A549 (cell line): ENCODE measurements at regions not wholly inside any gene's neighbourhood (a gene's known extent, or its start where the extent isn't known, plus 50 kb on each side); places are given as distances from the start of the nearest gene placed in this dataset.

ENCODE experiments used
- ATAC-seq, 2 experiments: fragments of 200-7000 bp in 1 of 2; fragments of >200 bp in 1 of 2; cut with Nextera tagmentation in 1 of 2; cut with Tn5 transposase in 1 of 2; 3 replicates each; pipeline versions ENCODE4 v1.8.0 to v1.9.1; 2018 to 2020; ENCODE audit warnings: mild to moderate bottlenecking in 1 of 2, moderate library complexity in 1 of 2
- CTCF ChIA-PET: fragments of 300-600 bp; sonication (Branson Sonifier 250); formaldehyde crosslinking; extraction: SDS; loops from one replicate; lab custom pipeline; 2021; ENCODE audit warnings: antibody characterized with exemption, inconsistent platforms; lab: Yijun Ruan, JAX
- POLR2A ChIA-PET: fragments of 350-600 bp; formaldehyde crosslinking; extraction: SDS; loops from one replicate; lab custom pipeline; 2021; ENCODE audit warnings: antibody characterized with exemption, inconsistent platforms; lab: Yijun Ruan, JAX
- DNase-seq, 2 experiments: peaks; one replicate each; pipeline versions ENCODE4 v3.0.0 to v3.0.0-alpha.2; 2011 to 2016; ENCODE audit warnings: low read depth in 1 of 2, low spot score in 1 of 2
- FAIRE-seq: peaks from 2 replicates; lab custom pipeline; 2011; peaks lifted over from hg19 to GRCh38; lab: Jason Lieb, UNC
- H3K27ac ChIP-seq, 2 experiments: fragments of >200 bp; sonication (Bioruptor Twin); formaldehyde crosslinking; 3 replicates each; pipeline ENCODE4 v1.5.1; 2016 to 2017
- H3K4me1 ChIP-seq: fragments of >200 bp; sonication (Bioruptor Twin); formaldehyde crosslinking; 3 replicates; pipeline ENCODE4 v1.6.1; 2016
- H3K4me2 ChIP-seq: fragments of >200 bp; sonication (Bioruptor Twin); formaldehyde crosslinking; 3 replicates; pipeline ENCODE4 v1.6.1; 2016
- H3K4me3 ChIP-seq: fragments of >200 bp; sonication (Bioruptor Twin); formaldehyde crosslinking; 3 replicates; pipeline ENCODE4 v1.5.1; 2016
- H3K9me3 ChIP-seq: fragments of >200 bp; sonication (Bioruptor Twin); formaldehyde crosslinking; 3 replicates; pipeline ENCODE4 v1.6.1; 2016
- CBX2 ChIP-seq: fragments of 200-600 bp; sonication (generic); IDR thresholded peaks from 2 replicates; pipeline ENCODE4 v1.6.1; 2016; ENCODE audit warnings: low read depth, mild to moderate bottlenecking, borderline replicate concordance
- EHMT2 ChIP-seq: fragments of 200-600 bp; sonication (generic); IDR thresholded peaks from 2 replicates; pipeline ENCODE4 v1.6.1; 2016; ENCODE audit warnings: antibody characterized with exemption, low read depth, mild to moderate bottlenecking, moderate library complexity
- ELK1 ChIP-seq: fragments of 150-350 bp; IDR thresholded peaks from 2 replicates; pipeline ENCODE4 v1.6.1; 2014; ENCODE audit warnings: low read depth, mild to moderate bottlenecking, low read length
- EP300 ChIP-seq, 2 experiments: fragments of >200 bp; sonication (Bioruptor Twin); formaldehyde crosslinking; IDR thresholded peaks; 2 replicates in 1 of 2; 3 replicates in 1 of 2; pipeline ENCODE4 v1.6.1; 2016 to 2017
- ESRRA ChIP-seq: fragments of 150-350 bp; IDR thresholded peaks from 2 replicates; pipeline ENCODE4 v1.6.1; 2014; ENCODE audit warnings: mild to moderate bottlenecking, low read length, borderline replicate concordance
- FOSL2 ChIP-seq, 2 experiments: fragments of 450-650 bp in 1 of 2; fragments of >200 bp in 1 of 2; sonication (Bioruptor Twin) in 1 of 2; formaldehyde crosslinking; IDR thresholded peaks; 2 replicates each; pipeline versions ENCODE4 v1.5.0 to v1.6.1; 2016 to 2020; ENCODE audit warnings: mild to moderate bottlenecking in 1 of 2, moderate library complexity in 1 of 2
- FOXS1 ChIP-seq: fragments of 250-450 bp; sonication (Bioruptor Pico); IDR thresholded peaks from 2 replicates; pipeline ENCODE4 v1.5.0; 2020; ENCODE audit warnings: mild to moderate bottlenecking, moderate library complexity
- HDAC2 ChIP-seq: fragments of 200-600 bp; sonication (generic); IDR thresholded peaks from 2 replicates; pipeline ENCODE4 v1.6.1; 2016
- HOXA7 ChIP-seq: fragments of 250-450 bp; sonication (Bioruptor Pico); IDR thresholded peaks from 2 replicates; pipeline ENCODE4 v1.5.0; 2020; ENCODE audit warnings: mild to moderate bottlenecking, moderate library complexity
- HOXB5 ChIP-seq: fragments of 250-450 bp; sonication (Bioruptor Pico); IDR thresholded peaks from 2 replicates; pipeline ENCODE4 v1.5.0; 2020; ENCODE audit warnings: mild to moderate bottlenecking, moderate library complexity
- KDM1A ChIP-seq: fragments of 200-600 bp; sonication (generic); IDR thresholded peaks from 2 replicates; pipeline ENCODE4 v1.6.1; 2016; ENCODE audit warnings: low read depth, mild to moderate bottlenecking
- MAX ChIP-seq: IDR thresholded peaks from 2 replicates; pipeline ENCODE4 v1.6.1; 2012
- MAZ ChIP-seq: fragments of 150-350 bp; IDR thresholded peaks from 2 replicates; pipeline ENCODE4 v1.6.1; 2014; ENCODE audit warnings: antibody characterized with exemption, low read depth, low read length, borderline replicate concordance
- NFE2L2 ChIP-seq: fragments of 150-350 bp; conservative IDR thresholded peaks from 2 replicates; pipeline ENCODE4 v1.6.1; 2014; ENCODE audit warnings: low read length
- POLR2A ChIP-seq: IDR thresholded peaks from 2 replicates; pipeline ENCODE4 v1.6.1; 2012; ENCODE audit warnings: mild to moderate bottlenecking, low read length
- RAD21 ChIP-seq, 2 experiments: fragments of >200 bp in 1 of 2; sonication (Bioruptor Twin) in 1 of 2; formaldehyde crosslinking in 1 of 2; IDR thresholded peaks in 1 of 2; conservative IDR thresholded peaks in 1 of 2; 2 replicates in 1 of 2; 3 replicates in 1 of 2; pipeline ENCODE4 v1.6.1; 2012 to 2018; ENCODE audit warnings: inconsistent platforms in 1 of 2
- RARB ChIP-seq: fragments of 250-450 bp; sonication (Bioruptor Pico); IDR thresholded peaks from 2 replicates; pipeline ENCODE4 v1.8.0; 2021; ENCODE audit warnings: mild to moderate bottlenecking, moderate library complexity
- REST ChIP-seq: fragments of 200-600 bp; sonication (generic); IDR thresholded peaks from 2 replicates; pipeline ENCODE4 v1.6.1; 2016; ENCODE audit warnings: antibody characterized with exemption, mild to moderate bottlenecking, moderate library complexity
- RNF2 ChIP-seq: fragments of 200-600 bp; sonication (generic); IDR thresholded peaks from 2 replicates; pipeline ENCODE4 v1.6.1; 2016; ENCODE audit warnings: low read depth, mild to moderate bottlenecking, antibody characterized with exemption, moderate library complexity, borderline replicate concordance
- SREBF2 ChIP-seq: fragments of 450-650 bp; IDR thresholded peaks from 2 replicates; pipeline ENCODE4 v1.6.1; 2014; ENCODE audit warnings: mild to moderate bottlenecking, moderate library complexity
- TP53 ChIP-seq: fragments of 250-450 bp; sonication (Bioruptor Pico); IDR thresholded peaks from 2 replicates; pipeline ENCODE4 v1.5.0; 2021; ENCODE audit warnings: mild to moderate bottlenecking, moderate library complexity
- ZC3H11A ChIP-seq: fragments of 450-650 bp; IDR thresholded peaks from 2 replicates; pipeline ENCODE4 v1.6.1; 2014; ENCODE audit warnings: antibody characterized with exemption, mild to moderate bottlenecking
- ZFP36 ChIP-seq: fragments of 450-650 bp; IDR thresholded peaks from 2 replicates; pipeline ENCODE4 v1.6.1; 2014; ENCODE audit warnings: borderline replicate concordance; ENCODE audit not compliant: partially characterized antibody
- WGBS: methylation state at CpG from one replicate; pipeline ENCODE4 v1.1.6; 2017; ENCODE audit errors: missing lambda C conversion rate; 5-methylcytosine and 5-hydroxymethylcytosine counted together

GRCh38 chr2:167508709-167509108, 620.4 kb downstream of the XIRP2 start:
- ATAC-seq (no peak), FAIRE-seq (no peak), DNase-seq (no peak)
- WGBS: 15% methylated on average over 1 of the region's 1 CpG
- ChIA-PET POLR2A (no interaction called here), CTCF (no interaction called here)
- Histone ChIP-seq H3K27ac (no peak overlapping the region; a peak in 1 of 6 replicates), H3K4me2 (no peak overlapping the region; the same call in 2 of the 3 replicates), H3K9me3 (no peaks in the 10 kb centered on the region), H3K4me1 (no peaks in the 10 kb centered on the region), H3K4me3 (no peak overlapping the region)
- no peak for TF ChIP-seq HOXB5 (CRISPR knock-in tag)
- TF ChIP-seq FOSL2 (IDR thresholded peaks at IDR 0.05): no peak
- no peak for TF ChIP-seq FOSL2 (CRISPR knock-in tag; IDR thresholded peaks at IDR 0.05)
- no peak for TF ChIP-seq REST
- no peak for TF ChIP-seq FOXS1
- no peak for TF ChIP-seq ESRRA
- TF ChIP-seq MAX: no peak
- no peak for TF ChIP-seq HDAC2
- TF ChIP-seq ZFP36: no peak

GRCh38 chr2:167506395-167506794, 618.1 kb downstream of the XIRP2 start:
- ATAC-seq (no peak), DNase-seq (no peak), FAIRE-seq (no peak)

GRCh38 chr2:167504695-167505094, 616.4 kb downstream of the XIRP2 start:
- ChIA-PET CTCF (no interaction called here), POLR2A (no interaction called here)
- FAIRE-seq (no peak), ATAC-seq (no peak), DNase-seq (no peak)
- no peaks in the 10 kb centered on the region for H3K4me1 ChIP-seq
- H3K27ac ChIP-seq: no peak overlapping the region
- no peak overlapping the region for H3K4me2 ChIP-seq
- TF ChIP-seq NFE2L2: no peak
- TF ChIP-seq RNF2: no peak
- no peak for TF ChIP-seq ZFP36
- TF ChIP-seq FOXS1: no peak
- TF ChIP-seq RARB: no peak
- TF ChIP-seq RAD21 (conservative IDR thresholded peaks at IDR 0.05 in 1 of 2, IDR thresholded peaks at IDR 0.05 in 1 of 2): no peak
- TF ChIP-seq ELK1: no peak
- no peak for TF ChIP-seq KDM1A
- no peak for TF ChIP-seq CBX2
- no peak for TF ChIP-seq SREBF2
- TF ChIP-seq TP53 (CRISPR knock-in tag): no peak
- TF ChIP-seq POLR2A: no peak
- no peak for TF ChIP-seq MAZ
- TF ChIP-seq EP300 (IDR thresholded peaks at IDR 0.05): no peak
- H3K9me3 ChIP-seq: no peaks in the 10 kb centered on the region
- H3K4me3 ChIP-seq: no peak overlapping the region

More at GRCh38 chr2:167506395-167506794, 618.1 kb downstream of the XIRP2 start:
- TF ChIP-seq HOXA7 (CRISPR knock-in tag) (no peak), EHMT2 (no peak), SREBF2 (no peak), ZC3H11A (no peak)
- H3K9me3 ChIP-seq: no peaks in the 10 kb centered on the region
- 47% methylated on average over 1 of the region's 1 CpG for WGBS
- ChIA-PET POLR2A (no interaction called here), CTCF (no interaction called here)
- H3K4me3 ChIP-seq: no peak overlapping the region
- no peak overlapping the region for H3K4me2 ChIP-seq
- no peak overlapping the region for H3K27ac ChIP-seq
- H3K4me1 ChIP-seq: no peaks in the 10 kb centered on the region
